ENCODE measurements at regions not wholly inside any gene's neighbourhood (a gene's known extent, or its start where the extent isn't known, plus 50 kb on each side); places are given as distances from the start of the nearest gene placed in this dataset.

DNA sequence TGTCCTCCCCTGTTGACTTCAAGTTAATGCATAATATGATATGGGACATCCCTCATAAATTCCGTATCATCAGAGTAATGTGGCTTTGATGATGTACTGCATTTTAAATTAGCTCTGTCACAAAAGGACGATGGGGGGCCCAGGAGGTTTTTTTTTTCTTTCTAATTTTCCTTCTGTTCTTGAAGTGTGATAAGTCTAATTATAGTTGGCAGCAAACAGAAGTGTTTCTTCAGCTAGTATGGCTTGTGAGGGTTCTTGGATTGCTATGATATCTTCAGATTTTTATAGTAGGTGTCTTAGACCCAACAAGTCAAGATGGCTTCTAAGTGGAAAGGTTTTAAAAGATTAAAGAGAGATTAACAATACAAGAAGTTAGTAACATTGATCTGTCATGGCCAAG, 796.2 kb upstream of the RBFOX1 start:
- no peak overlapping the region for H3K4me3 ChIP-seq (replicated peaks in 1 of 4; ENCODE audit: control extremely low read depth in 1 of 4, insufficient read depth in 1 of 4, low read depth in 3 of 4, low read length in 4 of 4)
- no peaks in the 10 kb centered on the region for H3K27me3 ChIP-seq (ENCODE audit: control insufficient read depth, insufficient read depth, low read length)
- no peaks in the 10 kb centered on the region for H3K9me3 ChIP-seq (ENCODE audit: control insufficient read depth, insufficient read depth, low read depth, low read length)
- DNase-seq (ENCODE audit: low read depth in 2 of 2): no peak
- TF ChIP-seq, protein P1, sequence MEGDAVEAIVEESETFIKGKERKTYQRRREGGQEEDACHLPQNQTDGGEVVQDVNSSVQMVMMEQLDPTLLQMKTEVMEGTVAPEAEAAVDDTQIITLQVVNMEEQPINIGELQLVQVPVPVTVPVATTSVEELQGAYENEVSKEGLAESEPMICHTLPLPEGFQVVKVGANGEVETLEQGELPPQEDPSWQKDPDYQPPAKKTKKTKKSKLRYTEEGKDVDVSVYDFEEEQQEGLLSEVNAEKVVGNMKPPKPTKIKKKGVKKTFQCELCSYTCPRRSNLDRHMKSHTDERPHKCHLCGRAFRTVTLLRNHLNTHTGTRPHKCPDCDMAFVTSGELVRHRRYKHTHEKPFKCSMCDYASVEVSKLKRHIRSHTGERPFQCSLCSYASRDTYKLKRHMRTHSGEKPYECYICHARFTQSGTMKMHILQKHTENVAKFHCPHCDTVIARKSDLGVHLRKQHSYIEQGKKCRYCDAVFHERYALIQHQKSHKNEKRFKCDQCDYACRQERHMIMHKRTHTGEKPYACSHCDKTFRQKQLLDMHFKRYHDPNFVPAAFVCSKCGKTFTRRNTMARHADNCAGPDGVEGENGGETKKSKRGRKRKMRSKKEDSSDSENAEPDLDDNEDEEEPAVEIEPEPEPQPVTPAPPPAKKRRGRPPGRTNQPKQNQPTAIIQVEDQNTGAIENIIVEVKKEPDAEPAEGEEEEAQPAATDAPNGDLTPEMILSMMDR (conservative IDR thresholded peaks at IDR 0.05 in 1 of 2, IDR thresholded peaks at IDR 0.05 in 1 of 2; ENCODE audit: low read depth in 1 of 2, low read length in 2 of 2): no peak
- TF ChIP-seq EZH2 (IDR thresholded peaks at IDR 0.05; ENCODE audit: low read length, missing control alignments): no peak
- H3K4me1 ChIP-seq (ENCODE audit: control insufficient read depth, extremely low read depth, insufficient read depth, low read length): no peaks in the 10 kb centered on the region
- H3K9ac ChIP-seq (ENCODE audit: insufficient read depth, low read length): no peak overlapping the region
- H3K36me3 ChIP-seq (ENCODE audit: control insufficient read depth, insufficient read depth, low read length): no peaks in the 10 kb centered on the region
- no peak overlapping the region for H3K4me2 ChIP-seq (ENCODE audit: extremely low read depth, insufficient read depth, low read length)
- no peaks in the 10 kb centered on the region for H4K20me1 ChIP-seq (ENCODE audit: control insufficient read depth, extremely low read depth, insufficient read depth, low read length)
- no peak overlapping the region for H2AFZ ChIP-seq (ENCODE audit: low read length)
- H3K79me2 ChIP-seq (ENCODE audit: control insufficient read depth, insufficient read depth, low read length): no peaks in the 10 kb centered on the region
- no peak overlapping the region for H3K27ac ChIP-seq (ENCODE audit: insufficient read depth, low read length)

DNA sequence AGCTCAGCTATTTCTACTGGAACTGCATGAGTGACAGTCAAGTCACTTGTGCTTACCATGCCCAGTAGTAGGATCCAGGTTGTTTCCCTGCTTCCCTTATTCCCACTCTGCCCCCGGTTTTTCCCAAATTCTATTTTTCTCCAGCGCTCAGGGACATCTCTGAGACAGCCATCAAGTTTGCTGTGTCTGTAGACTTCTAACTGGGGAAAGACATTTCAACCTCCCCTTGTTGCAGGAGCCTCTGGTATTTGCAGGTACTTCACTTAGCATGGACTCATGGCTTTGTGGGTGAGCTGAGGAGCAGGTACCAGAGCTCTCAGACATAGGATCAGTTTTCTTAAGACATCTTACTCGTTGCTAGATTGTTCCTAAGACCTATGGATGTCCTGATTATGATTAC, 801.6 kb upstream of the RBFOX1 start:
- H3K27ac ChIP-seq (ENCODE audit: insufficient read depth, low read length): no peak overlapping the region
- no peaks in the 10 kb centered on the region for H3K4me1 ChIP-seq (ENCODE audit: control insufficient read depth, extremely low read depth, insufficient read depth, low read length)
- TF ChIP-seq EZH2 (IDR thresholded peaks at IDR 0.05; ENCODE audit: low read length, missing control alignments): no peak
- TF ChIP-seq, protein P1 (conservative IDR thresholded peaks at IDR 0.05 in 1 of 2, IDR thresholded peaks at IDR 0.05 in 1 of 2; ENCODE audit: low read depth in 1 of 2, low read length in 2 of 2): no peak

DNA sequence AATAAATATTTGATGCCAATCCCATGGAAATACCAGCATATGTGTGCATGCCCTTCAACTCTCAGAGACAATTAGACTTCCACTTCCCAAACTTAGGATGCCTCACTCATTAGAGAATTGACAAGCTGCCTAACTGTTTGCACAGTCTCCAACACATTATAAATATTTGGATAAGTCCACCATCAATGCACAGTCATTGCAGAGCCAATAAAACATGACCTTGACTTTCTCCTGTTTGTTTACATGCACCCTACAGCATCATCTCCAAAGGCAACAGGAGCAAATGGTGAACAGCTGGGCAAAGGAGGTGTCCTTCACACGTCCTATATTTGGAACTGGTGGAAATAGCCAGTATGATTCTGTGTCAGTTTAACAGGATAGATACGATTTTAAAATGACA, 804.4 kb upstream of the RBFOX1 start:
- H3K27me3 ChIP-seq (ENCODE audit: control insufficient read depth, insufficient read depth, low read length): no peaks in the 10 kb centered on the region
- H3K4me3 ChIP-seq (replicated peaks in 1 of 4; ENCODE audit: control extremely low read depth in 1 of 4, insufficient read depth in 1 of 4, low read depth in 3 of 4, low read length in 4 of 4): no peak overlapping the region
- no peak overlapping the region for H3K27ac ChIP-seq (ENCODE audit: insufficient read depth, low read length)
- DNase-seq (ENCODE audit: low read depth in 2 of 2): no peak
- no peak for TF ChIP-seq EZH2 (IDR thresholded peaks at IDR 0.05; ENCODE audit: low read length, missing control alignments)
- TF ChIP-seq, protein P1 (conservative IDR thresholded peaks at IDR 0.05 in 1 of 2, IDR thresholded peaks at IDR 0.05 in 1 of 2; ENCODE audit: low read depth in 1 of 2, low read length in 2 of 2): no peak
- H3K4me1 ChIP-seq (ENCODE audit: control insufficient read depth, extremely low read depth, insufficient read depth, low read length): no peaks in the 10 kb centered on the region
- no peak overlapping the region for H3K4me2 ChIP-seq (ENCODE audit: extremely low read depth, insufficient read depth, low read length)
- H3K9me3 ChIP-seq (ENCODE audit: control insufficient read depth, insufficient read depth, low read depth, low read length): no peaks in the 10 kb centered on the region
- H2AFZ ChIP-seq (ENCODE audit: low read length): no peak overlapping the region
- H3K79me2 ChIP-seq (ENCODE audit: control insufficient read depth, insufficient read depth, low read length): no peaks in the 10 kb centered on the region
- no peak overlapping the region for H3K9ac ChIP-seq (ENCODE audit: insufficient read depth, low read length)
- no peaks in the 10 kb centered on the region for H4K20me1 ChIP-seq (ENCODE audit: control insufficient read depth, extremely low read depth, insufficient read depth, low read length)
- H3K36me3 ChIP-seq (ENCODE audit: control insufficient read depth, insufficient read depth, low read length): no peaks in the 10 kb centered on the region

More for the DNA sequence above, 801.6 kb upstream of the RBFOX1 start:
- Histone ChIP-seq H4K20me1 (ENCODE audit: control insufficient read depth, extremely low read depth, insufficient read depth, low read length) (no peaks in the 10 kb centered on the region), H3K9ac (ENCODE audit: insufficient read depth, low read length) (no peak overlapping the region), H3K9me3 (ENCODE audit: control insufficient read depth, insufficient read depth, low read depth, low read length) (no peaks in the 10 kb centered on the region), H3K4me3 (replicated peaks in 1 of 4; ENCODE audit: control extremely low read depth in 1 of 4, insufficient read depth in 1 of 4, low read depth in 3 of 4, low read length in 4 of 4) (no peak overlapping the region), H3K36me3 (ENCODE audit: control insufficient read depth, insufficient read depth, low read length) (no peaks in the 10 kb centered on the region), H3K79me2 (ENCODE audit: control insufficient read depth, insufficient read depth, low read length) (no peaks in the 10 kb centered on the region), H2AFZ (ENCODE audit: low read length) (no peak overlapping the region), H3K27me3 (ENCODE audit: control insufficient read depth, insufficient read depth, low read length) (no peaks in the 10 kb centered on the region), H3K4me2 (ENCODE audit: extremely low read depth, insufficient read depth, low read length) (no peak overlapping the region)
- no peak for DNase-seq (ENCODE audit: low read depth in 2 of 2)

Data from fibroblast of lung (primary cell).